Brain microvascular endothelial cell (primary cell): ENCODE measurements at regions not wholly inside any gene's neighbourhood (a gene's known extent, or its start where the extent isn't known, plus 50 kb on each side); places are given as distances from the start of the nearest gene placed in this dataset.

Source experiments
- DNase-seq: peaks from one replicate; pipeline ENCODE4 v3.0.0-alpha.2; 2020
- H3K27ac ChIP-seq: fragments of 250-450 bp; sonication (Bioruptor Pico); 2 replicates; pipeline ENCODE4 v1.5.1; 2020; ENCODE audit warnings: mild to moderate bottlenecking, moderate library complexity
- H3K27me3 ChIP-seq: fragments of 250-450 bp; sonication (Bioruptor Pico); replicated peaks from 2 replicates; pipeline ENCODE4 v1.5.1; 2020; ENCODE audit warnings: mild to moderate bottlenecking
- H3K36me3 ChIP-seq: fragments of 250-450 bp; sonication (Bioruptor Pico); replicated peaks from 2 replicates; pipeline ENCODE4 v1.5.1; 2020; ENCODE audit warnings: mild to moderate bottlenecking
- H3K4me3 ChIP-seq: 2 replicates; pipeline ENCODE4 v1.5.1; 2011; ENCODE audit warnings: low read depth, mild to moderate bottlenecking, control low read depth, low read length, moderate library complexity
- in situ Hi-C: cut with HindIII; loops from 2 replicates; pipeline ENCODE4 v1.10.0; 2017; ENCODE audit warnings: low sequenced_read_pairs, low pct_ligation_motif_present
- TF ChIP-seq, protein P1 (sequence below): IDR thresholded peaks from 2 replicates; pipeline ENCODE4 v1.5.1; 2011; ENCODE audit warnings: low read depth, mild to moderate bottlenecking, moderate library complexity, low read length, control low read depth, inconsistent platforms; ENCODE audit errors: missing control alignments

DNA sequence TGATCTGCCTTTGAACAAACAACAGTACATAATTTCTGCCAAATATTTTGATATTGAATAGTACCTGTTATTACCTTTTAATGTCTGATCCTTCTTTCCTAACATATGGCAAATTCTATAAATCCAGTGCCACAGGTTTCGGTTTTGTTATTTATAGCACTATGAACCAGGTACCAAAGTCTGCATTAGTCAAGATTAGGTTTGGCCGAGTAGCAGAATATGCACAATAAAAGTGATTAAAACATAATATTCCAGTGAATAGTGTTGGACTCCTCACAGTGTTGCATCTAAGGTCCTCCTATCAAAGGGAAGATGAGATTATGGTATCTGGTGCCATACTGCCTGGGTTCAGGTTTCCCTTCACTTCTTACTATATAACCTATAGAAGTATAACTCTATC, 599.0 kb downstream of the ZPLD1 start:
- no peaks in the 10 kb centered on the region for H3K36me3 ChIP-seq
- no peak for DNase-seq
- in situ Hi-C loops = no loop called here
- no peak overlapping the region for H3K27ac ChIP-seq
- no peak overlapping the region for H3K4me3 ChIP-seq
- TF ChIP-seq, protein P1, sequence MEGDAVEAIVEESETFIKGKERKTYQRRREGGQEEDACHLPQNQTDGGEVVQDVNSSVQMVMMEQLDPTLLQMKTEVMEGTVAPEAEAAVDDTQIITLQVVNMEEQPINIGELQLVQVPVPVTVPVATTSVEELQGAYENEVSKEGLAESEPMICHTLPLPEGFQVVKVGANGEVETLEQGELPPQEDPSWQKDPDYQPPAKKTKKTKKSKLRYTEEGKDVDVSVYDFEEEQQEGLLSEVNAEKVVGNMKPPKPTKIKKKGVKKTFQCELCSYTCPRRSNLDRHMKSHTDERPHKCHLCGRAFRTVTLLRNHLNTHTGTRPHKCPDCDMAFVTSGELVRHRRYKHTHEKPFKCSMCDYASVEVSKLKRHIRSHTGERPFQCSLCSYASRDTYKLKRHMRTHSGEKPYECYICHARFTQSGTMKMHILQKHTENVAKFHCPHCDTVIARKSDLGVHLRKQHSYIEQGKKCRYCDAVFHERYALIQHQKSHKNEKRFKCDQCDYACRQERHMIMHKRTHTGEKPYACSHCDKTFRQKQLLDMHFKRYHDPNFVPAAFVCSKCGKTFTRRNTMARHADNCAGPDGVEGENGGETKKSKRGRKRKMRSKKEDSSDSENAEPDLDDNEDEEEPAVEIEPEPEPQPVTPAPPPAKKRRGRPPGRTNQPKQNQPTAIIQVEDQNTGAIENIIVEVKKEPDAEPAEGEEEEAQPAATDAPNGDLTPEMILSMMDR = no peak
- no peaks in the 10 kb centered on the region for H3K27me3 ChIP-seq

DNA sequence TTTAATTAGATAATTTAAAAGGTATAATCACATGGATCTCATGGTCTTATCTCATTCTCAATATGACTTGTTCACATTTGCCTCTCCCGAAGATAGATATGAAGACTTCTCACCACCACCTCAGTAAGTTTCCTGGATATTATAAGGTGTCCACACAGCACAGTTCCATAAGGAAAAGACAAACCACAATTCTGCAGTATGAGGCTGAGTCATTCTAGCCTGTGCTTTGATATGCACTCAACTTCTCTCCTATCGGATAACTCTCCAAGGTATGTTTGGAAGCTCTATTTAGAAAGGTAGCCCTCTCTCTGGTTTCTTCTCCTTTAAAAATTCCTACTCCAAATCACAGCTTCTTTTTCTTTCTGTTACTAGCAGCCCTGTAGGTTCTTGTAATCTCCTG, 612.8 kb downstream of the ZPLD1 start:
- Histone ChIP-seq H3K27me3 (no peaks in the 10 kb centered on the region), H3K4me3 (no peak overlapping the region), H3K36me3 (no peaks in the 10 kb centered on the region), H3K27ac (no peak overlapping the region)
- TF ChIP-seq, protein P1 = no peak
- DNase-seq = no peak
- in situ Hi-C loops = no loop called here

DNA sequence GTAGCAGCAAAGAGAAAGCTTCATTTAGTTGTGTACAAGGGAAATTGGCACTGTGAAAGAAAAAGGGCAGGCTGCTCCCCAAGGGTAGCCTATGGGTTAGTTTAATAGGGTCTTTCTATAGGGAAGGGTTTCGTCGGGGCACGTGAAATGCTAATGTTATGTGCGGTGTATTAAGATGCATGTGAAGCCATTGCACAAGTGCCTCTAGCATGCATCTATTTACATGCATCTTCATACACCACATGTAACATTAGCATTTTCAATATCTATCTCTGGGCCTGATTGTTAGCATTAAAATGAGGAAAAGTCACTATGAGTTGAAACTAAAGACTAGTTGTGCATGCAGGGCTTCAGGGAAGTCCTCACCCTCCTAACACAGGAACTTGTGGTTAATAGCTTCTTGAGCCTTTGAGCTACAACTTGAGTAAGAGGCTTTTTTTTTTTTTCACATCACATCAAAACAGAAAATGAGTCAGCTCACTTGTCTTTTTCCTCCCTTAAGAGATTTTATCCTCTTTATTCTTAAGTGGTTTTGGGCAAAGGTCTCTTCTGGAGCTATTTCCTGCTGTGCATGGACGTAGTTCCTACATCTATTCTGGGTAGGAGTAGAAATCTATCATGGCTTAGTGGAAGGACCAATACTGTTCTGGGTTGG, 613.4 kb downstream of the ZPLD1 start:
- no peaks in the 10 kb centered on the region for H3K36me3 ChIP-seq
- H3K27me3 ChIP-seq = no peaks in the 10 kb centered on the region
- no peak overlapping the region for H3K27ac ChIP-seq
- no peak overlapping the region for H3K4me3 ChIP-seq
- DNase-seq = no peak
- in situ Hi-C loops = no loop called here
- TF ChIP-seq, protein P1 = no peak

- TF ChIP-seq, protein P1 = no peak
- DNase-seq = no peak
- no peak overlapping the region for H3K27ac ChIP-seq
- H3K4me3 ChIP-seq = no peak overlapping the region
- H3K27me3 ChIP-seq = no peaks in the 10 kb centered on the region
- in situ Hi-C loops = no loop called here
- H3K36me3 ChIP-seq = no peaks in the 10 kb centered on the region
Measured at GRCh38 chr3:103052236-103052830, 617.5 kb downstream of the ZPLD1 start.

- H3K27me3 ChIP-seq = no peaks in the 10 kb centered on the region
- in situ Hi-C loops = no loop called here
- no peak overlapping the region for H3K4me3 ChIP-seq
- no peak for DNase-seq
- H3K36me3 ChIP-seq = no peaks in the 10 kb centered on the region
- TF ChIP-seq, protein P1 = no peak
- no peak overlapping the region for H3K27ac ChIP-seq
Measured at GRCh38 chr3:103055021-103055520, 620.3 kb downstream of the ZPLD1 start.

GRCh38 chr3:103056542-103056941, 621.7 kb downstream of the ZPLD1 start:
- in situ Hi-C loops = no loop called here
- Histone ChIP-seq H3K4me3 (no peak overlapping the region), H3K27me3 (no peaks in the 10 kb centered on the region), H3K36me3 (no peaks in the 10 kb centered on the region), H3K27ac (no peak overlapping the region)
- DNase-seq = no peak
- TF ChIP-seq, protein P1 = no peak
